MCF 10A (cell line): ENCODE measurements at regions not wholly inside any gene's neighbourhood (a gene's known extent, or its start where the extent isn't known, plus 50 kb on each side); places are given as distances from the start of the nearest gene placed in this dataset.

Source experiments
- BruUV-seq: library from RNA; stranded (reverse); fragments of 400-500 nt; replicated peaks from 2 replicates; lab custom pipeline; 2021; lab: Mats Ljungman, UMichigan
- CTCF ChIA-PET: fragments of 300-600 bp; sonication (Branson Sonifier 250); formaldehyde crosslinking; extraction: SDS; loops from one replicate; lab custom pipeline; 2021; ENCODE audit warnings: antibody characterized with exemption, inconsistent platforms; lab: Yijun Ruan, JAX
- POLR2A ChIA-PET: fragments of 300-600, 350-650 bp; sonication (Branson Sonifier 250); formaldehyde crosslinking; extraction: SDS; loops from one replicate; lab custom pipeline; 2020; ENCODE audit warnings: antibody characterized with exemption, inconsistent platforms; lab: Yijun Ruan, JAX
- DNase-seq: peaks from one replicate; pipeline ENCODE4 v3.0.0-alpha.2; 2018; ENCODE audit not compliant: unreplicated experiment
- H3K27ac Mint-ChIP-seq: one replicate; pipeline ENCODE4 v1.8.0; 2022; ENCODE audit warnings: mild to moderate bottlenecking, low read depth, mixed read lengths; ENCODE audit not compliant: unreplicated experiment
- H3K27me3 Mint-ChIP-seq: one replicate; pipeline ENCODE4 v1.8.0; 2022; ENCODE audit warnings: mixed read lengths; ENCODE audit not compliant: insufficient read depth, unreplicated experiment
- H3K36me3 Mint-ChIP-seq: one replicate; pipeline ENCODE4 v1.8.0; 2022; ENCODE audit warnings: mild to moderate bottlenecking, moderate library complexity, mixed read lengths; ENCODE audit not compliant: insufficient read depth, unreplicated experiment
- H3K4me1 Mint-ChIP-seq: one replicate; pipeline ENCODE4 v1.8.0; 2022; ENCODE audit warnings: mixed read lengths; ENCODE audit not compliant: insufficient read depth, unreplicated experiment
- H3K4me3 Mint-ChIP-seq: one replicate; pipeline ENCODE4 v1.8.0; 2022; ENCODE audit warnings: mild to moderate bottlenecking, moderate library complexity, mixed read lengths; ENCODE audit not compliant: unreplicated experiment
- H3K9me3 Mint-ChIP-seq: one replicate; pipeline ENCODE4 v1.8.0; 2022; ENCODE audit warnings: mixed read lengths; ENCODE audit not compliant: unreplicated experiment
- CTCF ChIP-seq: fragments of 200-600 bp; IDR thresholded peaks from one replicate; pipeline ENCODE4 v1.8.0; 2022; ENCODE audit warnings: antibody characterized with exemption, mild to moderate bottlenecking; ENCODE audit not compliant: unreplicated experiment
- intact Hi-C: fragments of 100-400 bp; cut with micrococcal nuclease; formaldehyde crosslinking; loops from 2 replicates; pipeline ENCODE4 v1.14.1; 2022

- Mint-ChIP-seq H3K9me3 (peaks cover 7% of the 10 kb centered on the region), H3K4me1 (peaks cover 10% of the 10 kb centered on the region), H3K36me3 (peaks cover 4% of the 10 kb centered on the region), H3K27me3 (no peaks in the 10 kb centered on the region), H3K27ac (no peak overlapping the region), H3K4me3 (no peak overlapping the region)
- TF ChIP-seq CTCF: no peak
- CTCF ChIA-PET: interaction anchor here (1.5 kb wide), 1 partner anchor 9 kb away, joined by 3 read pairs; no protein-coding TSS in a partner anchor
- POLR2A ChIA-PET: no interaction called here
- intact Hi-C loops: no loop called here
- no peak for DNase-seq
- BruUV-seq: no TSS peak
Observed at GRCh38 chrX:9414416-9414815, 50.4 kb upstream of the TBL1X start.
